Left ventricle myocardium inferior (tissue), 1 donor: ENCODE measurements at regions not wholly inside any gene's neighbourhood (a gene's known extent, or its start where the extent isn't known, plus 50 kb on each side); places are given as distances from the start of the nearest gene placed in this dataset.

Source experiments
- DNase-seq: peaks from one replicate; pipeline ENCODE4 v3.0.0-alpha.2; 2020
- H3K27ac ChIP-seq: fragments of 200-600 bp; replicated peaks from 2 replicates; pipeline ENCODE4 v1.8.0; 2021
- H3K27me3 ChIP-seq: fragments of 200-600 bp; 2 replicates; pipeline ENCODE4 v1.8.0; 2021; ENCODE audit warnings: low read depth
- H3K36me3 ChIP-seq: fragments of 200-600 bp; 2 replicates; pipeline ENCODE4 v1.8.0; 2021
- H3K4me1 ChIP-seq: fragments of 200-600 bp; 2 replicates; pipeline ENCODE4 v1.8.0; 2021
- H3K4me3 ChIP-seq: fragments of 200-600 bp; 2 replicates; pipeline ENCODE4 v1.8.0; 2021; ENCODE audit warnings: mild to moderate bottlenecking, moderate library complexity
- H3K9me3 ChIP-seq: fragments of 200-600 bp; replicated peaks from 2 replicates; pipeline ENCODE4 v1.8.0; 2021
- intact Hi-C: fragments of 100-400 bp; cut with micrococcal nuclease; formaldehyde crosslinking; loops from one replicate; pipeline ENCODE4 v1.11.0; 2022
- TF ChIP-seq, protein P1 (sequence below): fragments of 200-600 bp; IDR thresholded peaks from 2 replicates; pipeline ENCODE4 v1.8.0; 2021; ENCODE audit warnings: antibody characterized with exemption, mild to moderate bottlenecking, borderline replicate concordance
- donor health status: DM: no; HTN: yes; CAD: no; lungs with severe emphysema.

GRCh38 chr16:73993878-73994277 lies 302.7 kb upstream of the PSMD7 start:
- intact Hi-C loops, result no loop called here
- DNase-seq, result no peak
- H3K9me3 ChIP-seq, result peaks cover 15% of the 10 kb centered on the region
- H3K36me3 ChIP-seq, result no peaks in the 10 kb centered on the region
- no peaks in the 10 kb centered on the region for H3K27me3 ChIP-seq
- H3K4me3 ChIP-seq, result no peak overlapping the region
- H3K27ac ChIP-seq, result no peak overlapping the region
- H3K4me1 ChIP-seq, result peaks cover 3% of the 10 kb centered on the region
- TF ChIP-seq, protein P1, sequence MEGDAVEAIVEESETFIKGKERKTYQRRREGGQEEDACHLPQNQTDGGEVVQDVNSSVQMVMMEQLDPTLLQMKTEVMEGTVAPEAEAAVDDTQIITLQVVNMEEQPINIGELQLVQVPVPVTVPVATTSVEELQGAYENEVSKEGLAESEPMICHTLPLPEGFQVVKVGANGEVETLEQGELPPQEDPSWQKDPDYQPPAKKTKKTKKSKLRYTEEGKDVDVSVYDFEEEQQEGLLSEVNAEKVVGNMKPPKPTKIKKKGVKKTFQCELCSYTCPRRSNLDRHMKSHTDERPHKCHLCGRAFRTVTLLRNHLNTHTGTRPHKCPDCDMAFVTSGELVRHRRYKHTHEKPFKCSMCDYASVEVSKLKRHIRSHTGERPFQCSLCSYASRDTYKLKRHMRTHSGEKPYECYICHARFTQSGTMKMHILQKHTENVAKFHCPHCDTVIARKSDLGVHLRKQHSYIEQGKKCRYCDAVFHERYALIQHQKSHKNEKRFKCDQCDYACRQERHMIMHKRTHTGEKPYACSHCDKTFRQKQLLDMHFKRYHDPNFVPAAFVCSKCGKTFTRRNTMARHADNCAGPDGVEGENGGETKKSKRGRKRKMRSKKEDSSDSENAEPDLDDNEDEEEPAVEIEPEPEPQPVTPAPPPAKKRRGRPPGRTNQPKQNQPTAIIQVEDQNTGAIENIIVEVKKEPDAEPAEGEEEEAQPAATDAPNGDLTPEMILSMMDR, result no peak

DNA sequence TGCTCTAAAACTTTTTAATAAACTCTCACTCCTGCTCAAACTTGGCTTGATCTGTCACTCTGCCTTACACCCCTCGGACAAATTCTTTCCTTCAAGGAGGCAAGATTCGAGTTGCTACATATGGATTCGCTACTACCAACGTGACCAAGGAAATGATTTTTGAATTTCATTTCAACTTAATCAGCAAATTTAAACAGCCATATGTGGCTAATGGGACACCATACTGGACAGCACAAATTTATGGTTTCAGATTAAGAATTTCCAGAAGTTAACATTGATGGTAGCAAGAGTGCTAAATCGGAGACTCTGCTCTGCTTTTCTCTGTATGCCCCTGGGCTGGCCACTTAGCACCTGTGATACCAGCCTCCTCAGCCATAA lies 318.2 kb upstream of the PSMD7 start:
- no peaks in the 10 kb centered on the region for H3K4me1 ChIP-seq
- TF ChIP-seq, protein P1, result no peak
- no peak overlapping the region for H3K27ac ChIP-seq
- DNase-seq, result no peak
- peaks cover 14% of the 10 kb centered on the region for H3K9me3 ChIP-seq
- H3K36me3 ChIP-seq, result no peaks in the 10 kb centered on the region
- peaks cover 7% of the 10 kb centered on the region for H3K27me3 ChIP-seq
- no peak overlapping the region for H3K4me3 ChIP-seq
- intact Hi-C loops, result no loop called here

DNA sequence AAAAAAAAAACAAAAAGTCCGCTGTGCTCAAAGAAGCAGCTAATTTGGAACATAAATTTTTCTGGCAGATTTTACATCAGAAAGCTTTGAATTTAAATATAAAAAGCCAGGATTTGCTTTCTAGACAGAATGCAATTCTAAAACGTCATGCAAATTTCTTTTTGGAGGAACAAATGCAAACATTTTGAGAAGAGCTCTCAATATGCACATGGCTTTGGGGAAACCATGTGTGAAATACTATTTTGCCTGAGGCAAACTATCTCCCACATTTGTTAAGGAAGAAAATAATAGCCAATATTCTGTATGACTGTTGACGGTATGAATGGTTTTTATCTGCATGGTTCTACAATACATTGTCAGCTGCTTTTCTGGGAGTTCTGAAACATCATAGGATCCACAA lies 320.0 kb upstream of the PSMD7 start:
- H3K4me1 ChIP-seq, result no peaks in the 10 kb centered on the region
- peaks cover 12% of the 10 kb centered on the region for H3K27me3 ChIP-seq
- no peaks in the 10 kb centered on the region for H3K36me3 ChIP-seq
- TF ChIP-seq, protein P1, result no peak
- no peak for DNase-seq
- intact Hi-C loops, result no loop called here
- no peak overlapping the region for H3K4me3 ChIP-seq
- peaks cover 4% of the 10 kb centered on the region for H3K9me3 ChIP-seq
- H3K27ac ChIP-seq, result no peak overlapping the region

- no peak for DNase-seq
- H3K27me3 ChIP-seq, result peaks cover 26% of the 10 kb centered on the region
- TF ChIP-seq, protein P1, result no peak
- H3K36me3 ChIP-seq, result no peaks in the 10 kb centered on the region
- H3K9me3 ChIP-seq, result no peaks in the 10 kb centered on the region
- H3K27ac ChIP-seq, result no peak overlapping the region
- intact Hi-C loops, result no loop called here
- H3K4me1 ChIP-seq, result no peaks in the 10 kb centered on the region
- no peak overlapping the region for H3K4me3 ChIP-seq
Observed at GRCh38 chr16:73973174-73973573, 323.4 kb upstream of the PSMD7 start.

DNA sequence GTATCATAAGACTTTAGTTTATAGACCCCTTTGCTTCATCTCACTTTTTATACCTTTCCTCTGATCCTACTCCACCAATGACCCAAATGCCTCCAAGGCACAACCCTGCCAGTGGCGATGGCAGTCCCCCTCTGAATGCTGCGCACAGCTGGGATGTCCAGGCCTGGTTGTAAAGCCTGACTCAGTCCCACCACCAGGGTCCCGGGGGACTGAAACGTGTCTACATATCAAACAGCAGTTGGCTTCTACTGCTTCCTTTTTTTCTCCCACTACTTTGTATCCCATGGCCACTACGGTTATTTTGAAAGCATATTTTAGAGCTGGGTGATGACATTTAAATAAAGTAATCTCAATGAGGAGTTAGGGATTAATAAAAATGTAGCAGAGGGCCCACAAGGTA lies 329.8 kb upstream of the PSMD7 start:
- Histone ChIP-seq H3K4me3 (no peak overlapping the region), H3K36me3 (no peaks in the 10 kb centered on the region), H3K9me3 (peaks cover 10% of the 10 kb centered on the region), H3K4me1 (no peaks in the 10 kb centered on the region), H3K27ac (no peak overlapping the region), H3K27me3 (peaks cover 16% of the 10 kb centered on the region)
- TF ChIP-seq, protein P1, result no peak
- intact Hi-C loops, result no loop called here
- no peak for DNase-seq

DNA sequence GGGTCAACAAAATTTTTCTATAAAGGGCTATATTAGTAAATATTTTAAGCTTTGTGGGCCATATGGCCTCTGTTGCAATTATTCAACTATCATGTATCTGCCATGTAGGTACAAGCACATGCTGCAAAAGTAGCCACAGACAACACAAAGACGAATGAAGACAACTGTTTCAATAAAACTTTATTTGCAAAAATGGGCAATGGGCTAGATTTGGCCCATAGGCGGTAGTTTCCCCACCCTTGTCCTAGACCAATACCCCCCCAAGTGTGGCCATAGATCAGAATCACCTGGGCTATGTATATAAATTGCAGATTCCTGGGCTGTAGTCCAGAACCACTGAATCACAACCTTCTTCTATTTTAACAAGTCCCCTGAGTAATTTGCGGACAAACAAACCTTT lies 331.0 kb upstream of the PSMD7 start:
- intact Hi-C loops, result no loop called here
- DNase-seq, result no peak
- H3K9me3 ChIP-seq, result peaks cover 10% of the 10 kb centered on the region
- no peaks in the 10 kb centered on the region for H3K4me1 ChIP-seq
- no peak overlapping the region for H3K27ac ChIP-seq
- H3K27me3 ChIP-seq, result peaks cover 13% of the 10 kb centered on the region
- H3K4me3 ChIP-seq, result no peak overlapping the region
- no peaks in the 10 kb centered on the region for H3K36me3 ChIP-seq
- TF ChIP-seq, protein P1, result no peak
